ENCODE measurements at regions not wholly inside any gene's neighbourhood (a gene's known extent, or its start where the extent isn't known, plus 50 kb on each side); places are given as distances from the start of the nearest gene placed in this dataset.

- no peak overlapping the region for H3K4me3 ChIP-seq (ENCODE audit: low read depth, low read length)
- TF ChIP-seq, protein P1, sequence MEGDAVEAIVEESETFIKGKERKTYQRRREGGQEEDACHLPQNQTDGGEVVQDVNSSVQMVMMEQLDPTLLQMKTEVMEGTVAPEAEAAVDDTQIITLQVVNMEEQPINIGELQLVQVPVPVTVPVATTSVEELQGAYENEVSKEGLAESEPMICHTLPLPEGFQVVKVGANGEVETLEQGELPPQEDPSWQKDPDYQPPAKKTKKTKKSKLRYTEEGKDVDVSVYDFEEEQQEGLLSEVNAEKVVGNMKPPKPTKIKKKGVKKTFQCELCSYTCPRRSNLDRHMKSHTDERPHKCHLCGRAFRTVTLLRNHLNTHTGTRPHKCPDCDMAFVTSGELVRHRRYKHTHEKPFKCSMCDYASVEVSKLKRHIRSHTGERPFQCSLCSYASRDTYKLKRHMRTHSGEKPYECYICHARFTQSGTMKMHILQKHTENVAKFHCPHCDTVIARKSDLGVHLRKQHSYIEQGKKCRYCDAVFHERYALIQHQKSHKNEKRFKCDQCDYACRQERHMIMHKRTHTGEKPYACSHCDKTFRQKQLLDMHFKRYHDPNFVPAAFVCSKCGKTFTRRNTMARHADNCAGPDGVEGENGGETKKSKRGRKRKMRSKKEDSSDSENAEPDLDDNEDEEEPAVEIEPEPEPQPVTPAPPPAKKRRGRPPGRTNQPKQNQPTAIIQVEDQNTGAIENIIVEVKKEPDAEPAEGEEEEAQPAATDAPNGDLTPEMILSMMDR (IDR thresholded peaks at IDR 0.05; ENCODE audit: control insufficient read depth, extremely low read depth, insufficient read depth), result no peak
- DNase-seq (ENCODE audit: low read depth), result no peak
These were observed 1919.8 kb downstream of the SUCLG1 start for GRCh38 chr2:82539280-82539621.

GRCh38 chr2:82538590-82539279, 1920.3 kb downstream of the SUCLG1 start:
- no peak for DNase-seq (ENCODE audit: low read depth)
- TF ChIP-seq, protein P1 (IDR thresholded peaks at IDR 0.05; ENCODE audit: control insufficient read depth, extremely low read depth, insufficient read depth), result no peak
- H3K4me3 ChIP-seq (ENCODE audit: low read depth, low read length), result no peak overlapping the region

DNA sequence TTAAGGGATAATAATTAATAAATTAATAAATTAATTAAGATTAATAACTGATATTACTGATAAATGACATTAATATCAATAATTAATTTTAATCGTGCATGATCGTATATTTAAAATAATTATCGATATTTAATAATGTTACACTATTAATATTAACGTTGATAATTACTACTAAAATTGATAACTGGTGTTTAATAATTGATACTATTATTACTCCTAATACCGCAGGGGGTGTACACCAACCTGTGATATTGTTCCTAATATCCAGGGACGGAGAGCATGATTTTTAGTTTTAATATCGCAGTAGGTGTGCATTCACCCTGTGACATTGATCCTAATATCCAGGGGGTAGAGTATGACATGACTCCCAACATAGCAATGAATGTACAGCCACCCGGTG, 1930.8 kb downstream of the SUCLG1 start:
- H3K4me3 ChIP-seq (ENCODE audit: low read depth, low read length), result no peak overlapping the region
- no peak for DNase-seq (ENCODE audit: low read depth)
- TF ChIP-seq, protein P1 (IDR thresholded peaks at IDR 0.05; ENCODE audit: control insufficient read depth, extremely low read depth, insufficient read depth), result no peak

- TF ChIP-seq, protein P1 (IDR thresholded peaks at IDR 0.05; ENCODE audit: control insufficient read depth, extremely low read depth, insufficient read depth), result no peak
- no peak for DNase-seq (ENCODE audit: low read depth)
- H3K4me3 ChIP-seq (ENCODE audit: low read depth, low read length), result no peak overlapping the region
These were observed 1932.0 kb downstream of the SUCLG1 start for GRCh38 chr2:82527124-82527523.

GRCh38 chr2:82526277-82526676, 1932.8 kb downstream of the SUCLG1 start:
- TF ChIP-seq, protein P1 (IDR thresholded peaks at IDR 0.05; ENCODE audit: control insufficient read depth, extremely low read depth, insufficient read depth), result no peak
- no peak overlapping the region for H3K4me3 ChIP-seq (ENCODE audit: low read depth, low read length)
- DNase-seq (ENCODE audit: low read depth), result no peak

GRCh38 chr2:82525744-82526143, 1933.3 kb downstream of the SUCLG1 start:
- H3K4me3 ChIP-seq (ENCODE audit: low read depth, low read length), result no peak overlapping the region
- TF ChIP-seq, protein P1 (IDR thresholded peaks at IDR 0.05; ENCODE audit: control insufficient read depth, extremely low read depth, insufficient read depth), result no peak
- DNase-seq (ENCODE audit: low read depth), result no peak

GRCh38 chr2:82524826-82525225, 1934.3 kb downstream of the SUCLG1 start:
- H3K4me3 ChIP-seq (ENCODE audit: low read depth, low read length), result no peak overlapping the region
- TF ChIP-seq, protein P1 (IDR thresholded peaks at IDR 0.05; ENCODE audit: control insufficient read depth, extremely low read depth, insufficient read depth), result no peak
- DNase-seq (ENCODE audit: low read depth), result no peak
